ENCODE measurements at regions not wholly inside any gene's neighbourhood (a gene's known extent, or its start where the extent isn't known, plus 50 kb on each side); places are given as distances from the start of the nearest gene placed in this dataset.

DNA sequence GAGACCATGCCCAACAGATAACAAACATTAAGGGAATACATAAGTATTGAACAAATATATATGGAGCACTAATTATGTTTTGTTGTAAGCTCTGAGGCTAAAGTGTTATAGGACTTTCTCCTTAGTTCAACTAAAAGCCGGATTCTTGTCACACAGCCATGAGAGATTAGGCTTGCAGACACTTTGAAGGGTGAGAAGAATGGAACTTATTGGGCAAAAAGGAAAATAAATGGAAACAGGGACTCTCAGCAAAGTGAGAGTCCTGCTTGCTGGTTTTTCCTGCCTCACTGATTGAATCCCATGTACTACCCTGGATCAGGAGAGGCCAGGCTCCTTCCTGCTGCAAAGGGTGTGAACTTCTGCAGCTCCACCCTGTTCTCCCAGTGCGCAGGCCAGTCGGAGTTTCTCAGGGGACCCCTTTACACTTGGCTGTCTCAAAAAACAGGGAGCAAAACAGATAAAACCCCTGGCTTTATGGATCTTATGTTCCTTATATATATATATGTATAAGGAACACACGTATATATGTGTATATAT is 77.1 kb upstream of the FUT8 start:
- in situ Hi-C loops (cut with HindIII; ENCODE audit: low pct_unique_long_range_greater_than_20kb, low sequenced_read_pairs), result no loop called here
- ChIA-PET CTCF (no interaction called here), POLR2A (no interaction called here)
- intact Hi-C loops (cut with micrococcal nuclease; ENCODE audit: unreplicated experiment), result no loop called here
- BruUV-seq (replicated peaks), result no TSS peak
- Histone ChIP-seq H3K4me3 (ENCODE audit: low read depth in 2 of 2, low read length in 2 of 2) (no peak overlapping the region), H3K9me3 (ENCODE audit: control insufficient read depth, insufficient read depth, low read depth, low read length) (no peaks in the 10 kb centered on the region), H3K36me3 (ENCODE audit: control insufficient read depth, insufficient read depth, low read length) (no peaks in the 10 kb centered on the region), H3K27ac (ENCODE audit: low read length) (no peak overlapping the region), H3K27me3 (ENCODE audit: control insufficient read depth, insufficient read depth, low read length) (no peaks in the 10 kb centered on the region), H3K4me1 (ENCODE audit: control insufficient read depth, insufficient read depth, low read length) (no peaks in the 10 kb centered on the region)
- DNase-seq (ENCODE audit: low read depth, low spot score) (no peak), ATAC-seq (no peak)
- TF ChIP-seq POLR2AphosphoS5 (IDR thresholded peaks at IDR 0.05; ENCODE audit: low read depth, low read length), result no peak
- no peak for TF ChIP-seq SIN3A (IDR thresholded peaks at IDR 0.05; ENCODE audit: borderline replicate concordance, insufficient read depth, low read depth, low read length)
- TF ChIP-seq, protein P1, sequence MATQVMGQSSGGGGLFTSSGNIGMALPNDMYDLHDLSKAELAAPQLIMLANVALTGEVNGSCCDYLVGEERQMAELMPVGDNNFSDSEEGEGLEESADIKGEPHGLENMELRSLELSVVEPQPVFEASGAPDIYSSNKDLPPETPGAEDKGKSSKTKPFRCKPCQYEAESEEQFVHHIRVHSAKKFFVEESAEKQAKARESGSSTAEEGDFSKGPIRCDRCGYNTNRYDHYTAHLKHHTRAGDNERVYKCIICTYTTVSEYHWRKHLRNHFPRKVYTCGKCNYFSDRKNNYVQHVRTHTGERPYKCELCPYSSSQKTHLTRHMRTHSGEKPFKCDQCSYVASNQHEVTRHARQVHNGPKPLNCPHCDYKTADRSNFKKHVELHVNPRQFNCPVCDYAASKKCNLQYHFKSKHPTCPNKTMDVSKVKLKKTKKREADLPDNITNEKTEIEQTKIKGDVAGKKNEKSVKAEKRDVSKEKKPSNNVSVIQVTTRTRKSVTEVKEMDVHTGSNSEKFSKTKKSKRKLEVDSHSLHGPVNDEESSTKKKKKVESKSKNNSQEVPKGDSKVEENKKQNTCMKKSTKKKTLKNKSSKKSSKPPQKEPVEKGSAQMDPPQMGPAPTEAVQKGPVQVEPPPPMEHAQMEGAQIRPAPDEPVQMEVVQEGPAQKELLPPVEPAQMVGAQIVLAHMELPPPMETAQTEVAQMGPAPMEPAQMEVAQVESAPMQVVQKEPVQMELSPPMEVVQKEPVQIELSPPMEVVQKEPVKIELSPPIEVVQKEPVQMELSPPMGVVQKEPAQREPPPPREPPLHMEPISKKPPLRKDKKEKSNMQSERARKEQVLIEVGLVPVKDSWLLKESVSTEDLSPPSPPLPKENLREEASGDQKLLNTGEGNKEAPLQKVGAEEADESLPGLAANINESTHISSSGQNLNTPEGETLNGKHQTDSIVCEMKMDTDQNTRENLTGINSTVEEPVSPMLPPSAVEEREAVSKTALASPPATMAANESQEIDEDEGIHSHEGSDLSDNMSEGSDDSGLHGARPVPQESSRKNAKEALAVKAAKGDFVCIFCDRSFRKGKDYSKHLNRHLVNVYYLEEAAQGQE (IDR thresholded peaks at IDR 0.05; ENCODE audit: insufficient read depth in 1 of 2, low read depth in 2 of 2, low read length in 1 of 2), result no peak
- no peak for TF ChIP-seq CTCF (IDR thresholded peaks at IDR 0.05)

DNA sequence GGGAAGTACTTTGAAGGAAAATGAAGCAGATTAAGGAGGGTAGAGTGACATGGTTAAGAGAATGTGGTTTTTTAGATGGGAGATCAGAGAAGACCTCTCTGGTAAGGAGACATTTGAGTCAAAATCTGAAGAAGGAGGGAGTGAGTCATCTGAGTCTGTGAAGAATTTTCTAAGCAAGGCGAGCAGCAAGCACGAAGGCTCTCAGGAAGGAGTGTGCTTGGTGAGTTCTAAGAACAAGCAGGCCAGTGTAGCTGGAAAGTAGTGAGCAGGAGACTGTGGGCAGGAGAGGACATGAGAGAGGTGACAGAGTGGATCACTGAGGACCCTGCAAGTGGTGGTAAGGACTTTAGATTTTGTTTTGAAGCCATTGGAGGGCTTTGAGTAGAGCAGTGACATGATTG is 76.3 kb upstream of the FUT8 start:
- Histone ChIP-seq H3K27me3 (ENCODE audit: control insufficient read depth, insufficient read depth, low read length) (no peaks in the 10 kb centered on the region), H3K4me3 (ENCODE audit: low read depth in 2 of 2, low read length in 2 of 2) (no peak overlapping the region), H3K27ac (ENCODE audit: low read length) (no peak overlapping the region), H3K9me3 (ENCODE audit: control insufficient read depth, insufficient read depth, low read depth, low read length) (no peaks in the 10 kb centered on the region), H3K4me1 (ENCODE audit: control insufficient read depth, insufficient read depth, low read length) (no peaks in the 10 kb centered on the region), H3K36me3 (ENCODE audit: control insufficient read depth, insufficient read depth, low read length) (no peaks in the 10 kb centered on the region)
- TF ChIP-seq SIN3A (IDR thresholded peaks at IDR 0.05; ENCODE audit: borderline replicate concordance, insufficient read depth, low read depth, low read length) (no peak), POLR2AphosphoS5 (IDR thresholded peaks at IDR 0.05; ENCODE audit: low read depth, low read length) (no peak), TCF7L2 (IDR thresholded peaks at IDR 0.05; ENCODE audit: low read depth, low read length) (no peak), CTCF (IDR thresholded peaks at IDR 0.05) (no peak)
- TF ChIP-seq, protein P1 (IDR thresholded peaks at IDR 0.05; ENCODE audit: insufficient read depth in 1 of 2, low read depth in 2 of 2, low read length in 1 of 2), result no peak
- intact Hi-C loops (cut with micrococcal nuclease; ENCODE audit: unreplicated experiment), result no loop called here
- POLR2A ChIA-PET, result no interaction called here
- BruUV-seq (replicated peaks), result no TSS peak
- in situ Hi-C loops (cut with HindIII; ENCODE audit: low pct_unique_long_range_greater_than_20kb, low sequenced_read_pairs), result no loop called here
- CTCF ChIA-PET, result no interaction called here
- no peak for DNase-seq (ENCODE audit: low read depth, low spot score)
- ATAC-seq, result no peak

All from Panc1 (cell line).